ENCODE measurements at regions not wholly inside any gene's neighbourhood (a gene's known extent, or its start where the extent isn't known, plus 50 kb on each side); places are given as distances from the start of the nearest gene placed in this dataset.

GRCh38 chr12:14257734-14258574 is 107.5 kb upstream of the ATF7IP start:
- Mint-ChIP-seq H3K27ac (peak overlapping the region; percentile 89 to 99 (median 98)), H3K9me3 (peaks cover 0 to 36% (median 12%) of the 10 kb centered on the region in 11 donors), H3K4me3 (peak overlapping the region; percentile 67 to 81 (median 77)), H3K36me3 (peaks cover 0 to 53% (median 3%) of the 10 kb centered on the region in 5 donors), H3K4me1 (peaks cover 39 to 66% (median 61%) of the 10 kb centered on the region in 7 donors), H3K27me3 (no peaks in the 10 kb centered on the region)
- DNase-seq, result peak; percentile 49 to 85 (median 79)
- peak overlapping the region; percentile 31 for H3K4me3 ChIP-seq (ENCODE audit: low read length)
- ATAC-seq, result peak; percentile 72
- peak overlapping the region; percentile 65 for H3K27ac ChIP-seq (ENCODE audit: low read depth, low read length)
- intact Hi-C loops (cut with micrococcal nuclease), result loop anchor here (1.0 to 10.0 kb wide), 9 partner anchors 127 to 1624 kb away; partner anchors contain the start of genes ARHGDIB (in 2 of the 2), EPS8 (in 1 of the 2) and STRAP (in 1 of the 2)
- no peaks in the 10 kb centered on the region for H3K9me3 ChIP-seq (ENCODE audit: control insufficient read depth in 2 of 3, low read length in 3 of 3)
- CTCF ChIA-PET, result interaction anchor here (0.5 to 5.8 kb wide), 9 partner anchors 19 to 1515 kb away, joined by 3 to 36 read pairs (median 5); partner anchors contain the start of gene ATF7IP
- peaks cover 37 to 38% of the 10 kb centered on the region in 2 donors for H3K4me1 ChIP-seq (ENCODE audit: control insufficient read depth in 2 of 2, insufficient read depth in 2 of 2, low read length in 2 of 2)
- POLR2A ChIA-PET, result interaction anchor here (0.5 to 2.2 kb wide), 10 partner anchors 17 to 515 kb away, joined by 3 to 42 read pairs (median 5); partner anchors contain the start of gene ATF7IP
- H3K27me3 ChIP-seq (ENCODE audit: control insufficient read depth in 2 of 2, insufficient read depth in 2 of 2, low read length in 2 of 2), result no peaks in the 10 kb centered on the region
- H3K36me3 ChIP-seq (ENCODE audit: control insufficient read depth in 2 of 3, insufficient read depth in 3 of 3, low read length in 3 of 3), result no peaks in the 10 kb centered on the region

DNA sequence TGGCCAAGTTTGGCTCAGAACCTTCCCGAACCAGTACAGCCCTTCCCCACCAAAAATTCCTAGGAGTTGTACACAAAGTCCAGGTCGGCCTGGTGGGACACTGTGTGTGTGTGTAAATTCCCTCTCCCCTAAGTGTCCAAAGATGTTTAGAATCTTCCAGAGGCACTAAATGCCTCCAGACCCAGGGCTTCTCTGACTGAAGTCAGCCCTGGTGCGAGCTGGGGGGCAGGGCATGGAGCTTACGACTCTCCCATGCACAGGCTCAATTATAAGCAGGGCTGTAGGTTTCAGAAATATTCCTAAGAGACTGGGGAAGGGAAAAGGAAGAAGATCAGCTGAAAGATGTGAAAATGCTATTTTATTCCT is 106.9 kb upstream of the ATF7IP start:
- Mint-ChIP-seq H3K9me3 (peaks cover 0 to 36% (median 12%) of the 10 kb centered on the region in 11 donors), H3K27ac (peak overlapping the region; percentile 89 to 99 (median 98)), H3K4me3 (peak overlapping the region in 7 of 10 donors; percentile 67 to 81 (median 77)), H3K4me1 (peaks cover 39 to 66% (median 61%) of the 10 kb centered on the region in 7 donors), H3K27me3 (no peaks in the 10 kb centered on the region), H3K36me3 (peaks cover 0 to 53% (median 3%) of the 10 kb centered on the region in 5 donors)
- intact Hi-C loops (cut with micrococcal nuclease), result loop anchor here (1.0 to 10.0 kb wide), 5 partner anchors 703 to 1624 kb away; partner anchors contain the start of genes ARHGDIB (in 1 of the 2), EPS8 (in 1 of the 2) and STRAP (in 1 of the 2)
- ATAC-seq (no peak), DNase-seq (no peak)
- Histone ChIP-seq H3K36me3 (ENCODE audit: control insufficient read depth in 2 of 3, insufficient read depth in 3 of 3, low read length in 3 of 3) (no peaks in the 10 kb centered on the region), H3K4me1 (ENCODE audit: control insufficient read depth in 2 of 2, insufficient read depth in 2 of 2, low read length in 2 of 2) (peaks cover 37 to 38% of the 10 kb centered on the region in 2 donors), H3K27me3 (ENCODE audit: control insufficient read depth in 2 of 2, insufficient read depth in 2 of 2, low read length in 2 of 2) (no peaks in the 10 kb centered on the region), H3K4me3 (ENCODE audit: low read length) (no peak overlapping the region), H3K27ac (ENCODE audit: low read depth, low read length) (peak overlapping the region; percentile 65), H3K9me3 (ENCODE audit: control insufficient read depth in 2 of 3, low read length in 3 of 3) (no peaks in the 10 kb centered on the region)
- ChIA-PET POLR2A (interaction anchor here (0.7 to 2.2 kb wide), 6 partner anchors 19 to 512 kb away, joined by 3 to 42 read pairs (median 5); partner anchors contain the start of gene ATF7IP), CTCF (interaction anchor here (0.5 to 5.8 kb wide), 6 partner anchors 19 to 1514 kb away, joined by 3 to 36 read pairs (median 5); partner anchors contain the start of gene ATF7IP)

DNA sequence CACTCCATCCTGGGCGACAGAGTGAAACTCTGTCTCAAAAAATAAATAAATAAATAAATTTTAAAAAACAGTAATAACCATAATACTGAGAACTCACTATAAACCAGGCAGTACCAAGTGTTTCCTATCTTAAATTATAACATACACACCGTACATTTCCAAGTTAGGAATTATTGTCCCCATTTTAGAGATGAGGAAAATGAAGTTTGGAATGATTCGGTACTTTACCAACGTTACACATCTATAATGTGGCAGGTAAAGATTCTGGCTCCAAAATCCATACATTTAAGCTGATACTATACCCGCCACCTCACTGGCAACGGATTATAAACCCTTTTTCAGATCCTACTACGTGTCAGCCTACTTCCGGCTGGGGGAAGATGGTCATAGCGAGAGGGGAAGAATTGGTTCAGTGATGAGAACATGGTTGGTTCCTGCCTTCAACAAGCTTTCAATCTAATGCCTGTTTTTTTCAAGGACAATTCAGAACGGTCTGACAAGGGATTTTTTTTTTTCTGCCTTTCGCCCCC is 105.9 kb upstream of the ATF7IP start:
- Histone ChIP-seq H3K36me3 (ENCODE audit: control insufficient read depth in 2 of 3, insufficient read depth in 3 of 3, low read length in 3 of 3) (no peaks in the 10 kb centered on the region), H3K9me3 (ENCODE audit: control insufficient read depth in 2 of 3, low read length in 3 of 3) (no peaks in the 10 kb centered on the region), H3K27ac (ENCODE audit: low read depth, low read length) (peak overlapping the region; percentile 11), H3K27me3 (ENCODE audit: control insufficient read depth in 2 of 2, insufficient read depth in 2 of 2, low read length in 2 of 2) (no peaks in the 10 kb centered on the region), H3K4me1 (ENCODE audit: control insufficient read depth in 2 of 2, insufficient read depth in 2 of 2, low read length in 2 of 2) (peaks cover 37 to 38% of the 10 kb centered on the region in 2 donors), H3K4me3 (ENCODE audit: low read length) (no peak overlapping the region)
- ChIA-PET CTCF (interaction anchor here (0.7 to 0.9 kb wide), 2 partner anchors 106 to 1525 kb away, joined by 3 read pairs; partner anchors contain the start of gene ATF7IP), POLR2A (interaction anchor here (0.5 to 1.2 kb wide), 3 partner anchors 98 to 512 kb away, joined by 3 read pairs; a partner anchor contains a TSS)
- intact Hi-C loops (cut with micrococcal nuclease), result loop anchor here (5.0 to 10.0 kb wide), 4 partner anchors 1305 to 1623 kb away; partner anchors contain the start of genes EPS8 (in 1 of the 2) and STRAP (in 1 of the 2)
- no peak for DNase-seq
- peak overlapping the region in 2 of 10 donors; percentile 9 to 10 for H3K4me3 Mint-ChIP-seq
- H3K36me3 Mint-ChIP-seq, result peaks cover 0 to 56% (median 3%) of the 10 kb centered on the region in 5 donors
- ATAC-seq, result no peak
- H3K4me1 Mint-ChIP-seq, result peaks cover 40 to 71% (median 66%) of the 10 kb centered on the region in 7 donors
- no peaks in the 10 kb centered on the region for H3K27me3 Mint-ChIP-seq
- H3K9me3 Mint-ChIP-seq, result peaks cover 0 to 36% (median 13%) of the 10 kb centered on the region in 11 donors
- peak overlapping the region in 7 of 9 donors; percentile 54 to 98 (median 80) for H3K27ac Mint-ChIP-seq

GRCh38 chr12:14260011-14260993 is 105.2 kb upstream of the ATF7IP start:
- Histone ChIP-seq H3K27ac (ENCODE audit: low read depth, low read length) (peak overlapping the region; percentile 11), H3K4me1 (ENCODE audit: control insufficient read depth in 2 of 2, insufficient read depth in 2 of 2, low read length in 2 of 2) (peaks cover 33 to 38% of the 10 kb centered on the region in 2 donors), H3K4me3 (ENCODE audit: low read length) (no peak overlapping the region), H3K9me3 (ENCODE audit: control insufficient read depth in 2 of 3, low read length in 3 of 3) (no peaks in the 10 kb centered on the region), H3K36me3 (ENCODE audit: control insufficient read depth in 2 of 3, insufficient read depth in 3 of 3, low read length in 3 of 3) (no peaks in the 10 kb centered on the region), H3K27me3 (ENCODE audit: control insufficient read depth in 2 of 2, insufficient read depth in 2 of 2, low read length in 2 of 2) (no peaks in the 10 kb centered on the region)
- POLR2A ChIA-PET, result interaction anchor here (0.7 to 1.2 kb wide), 3 partner anchors 105 to 511 kb away, joined by 3 read pairs; partner anchors contain the start of gene ATF7IP
- CTCF ChIA-PET, result interaction anchor here (0.9 kb wide), 1 partner anchor 105 kb away, joined by 3 read pairs; the partner anchor contains the start of gene ATF7IP
- ATAC-seq, result no peak
- H3K27me3 Mint-ChIP-seq, result no peaks in the 10 kb centered on the region
- H3K27ac Mint-ChIP-seq, result peak overlapping the region in 8 of 9 donors; percentile 23 to 81 (median 62)
- H3K9me3 Mint-ChIP-seq, result peaks cover 0 to 36% (median 15%) of the 10 kb centered on the region in 11 donors
- intact Hi-C loops (cut with micrococcal nuclease), result no loop called here
- peaks cover 35 to 64% (median 59%) of the 10 kb centered on the region in 7 donors for H3K4me1 Mint-ChIP-seq
- H3K36me3 Mint-ChIP-seq, result peaks cover 0 to 53% (median 3%) of the 10 kb centered on the region in 5 donors
- peak overlapping the region in 3 of 10 donors; percentile 5 to 10 (median 9) for H3K4me3 Mint-ChIP-seq
- DNase-seq, result no peak

- H3K27ac ChIP-seq (ENCODE audit: low read depth, low read length), result no peak overlapping the region
- no peak for DNase-seq
- ChIA-PET CTCF (no interaction called here), POLR2A (interaction anchor here (1.1 kb wide), 1 partner anchor 105 kb away, joined by 3 read pairs; the partner anchor contains the start of gene ATF7IP)
- peaks cover 26 to 30% of the 10 kb centered on the region in 2 donors for H3K4me1 ChIP-seq (ENCODE audit: control insufficient read depth in 2 of 2, insufficient read depth in 2 of 2, low read length in 2 of 2)
- intact Hi-C loops (cut with micrococcal nuclease), result no loop called here
- H3K27me3 Mint-ChIP-seq, result no peaks in the 10 kb centered on the region
- no peaks in the 10 kb centered on the region for H3K27me3 ChIP-seq (ENCODE audit: control insufficient read depth in 2 of 2, insufficient read depth in 2 of 2, low read length in 2 of 2)
- H3K9me3 Mint-ChIP-seq, result peaks cover 0 to 36% (median 15%) of the 10 kb centered on the region in 11 donors
- H3K36me3 ChIP-seq (ENCODE audit: control insufficient read depth in 2 of 3, insufficient read depth in 3 of 3, low read length in 3 of 3), result no peaks in the 10 kb centered on the region
- no peaks in the 10 kb centered on the region for H3K9me3 ChIP-seq (ENCODE audit: control insufficient read depth in 2 of 3, low read length in 3 of 3)
- no peak overlapping the region for H3K4me3 ChIP-seq (ENCODE audit: low read length)
- H3K36me3 Mint-ChIP-seq, result peaks cover 0 to 47% (median 3%) of the 10 kb centered on the region in 5 donors
- H3K4me1 Mint-ChIP-seq, result peaks cover 27 to 56% (median 51%) of the 10 kb centered on the region in 7 donors
- H3K4me3 Mint-ChIP-seq, result no peak overlapping the region
- H3K27ac Mint-ChIP-seq, result peak overlapping the region in 5 of 9 donors; percentile 18 to 72 (median 28)
- ATAC-seq, result no peak
These were observed 104.4 kb upstream of the ATF7IP start for GRCh38 chr12:14261096-14261495.
